ENCODE measurements at regions not wholly inside any gene's neighbourhood (a gene's known extent, or its start where the extent isn't known, plus 50 kb on each side); places are given as distances from the start of the nearest gene placed in this dataset.
A peak's percentile ranks its signal among the peaks of the same experiment; 100 is the strongest.

GRCh38 chr6:54717849-54718455 is 128.6 kb upstream of the FAM83B start:
- Histone ChIP-seq H3K36me3 (no peaks in the 10 kb centered on the region), H3K27me3 (no peaks in the 10 kb centered on the region), H3K9me3 (no peaks in the 10 kb centered on the region), H3K27ac (no peak overlapping the region), H3K4me3 (no peak overlapping the region), H3K4me1 (no peaks in the 10 kb centered on the region)
- no peak for ATAC-seq
- TF ChIP-seq, protein P1, sequence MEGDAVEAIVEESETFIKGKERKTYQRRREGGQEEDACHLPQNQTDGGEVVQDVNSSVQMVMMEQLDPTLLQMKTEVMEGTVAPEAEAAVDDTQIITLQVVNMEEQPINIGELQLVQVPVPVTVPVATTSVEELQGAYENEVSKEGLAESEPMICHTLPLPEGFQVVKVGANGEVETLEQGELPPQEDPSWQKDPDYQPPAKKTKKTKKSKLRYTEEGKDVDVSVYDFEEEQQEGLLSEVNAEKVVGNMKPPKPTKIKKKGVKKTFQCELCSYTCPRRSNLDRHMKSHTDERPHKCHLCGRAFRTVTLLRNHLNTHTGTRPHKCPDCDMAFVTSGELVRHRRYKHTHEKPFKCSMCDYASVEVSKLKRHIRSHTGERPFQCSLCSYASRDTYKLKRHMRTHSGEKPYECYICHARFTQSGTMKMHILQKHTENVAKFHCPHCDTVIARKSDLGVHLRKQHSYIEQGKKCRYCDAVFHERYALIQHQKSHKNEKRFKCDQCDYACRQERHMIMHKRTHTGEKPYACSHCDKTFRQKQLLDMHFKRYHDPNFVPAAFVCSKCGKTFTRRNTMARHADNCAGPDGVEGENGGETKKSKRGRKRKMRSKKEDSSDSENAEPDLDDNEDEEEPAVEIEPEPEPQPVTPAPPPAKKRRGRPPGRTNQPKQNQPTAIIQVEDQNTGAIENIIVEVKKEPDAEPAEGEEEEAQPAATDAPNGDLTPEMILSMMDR (IDR thresholded peaks at IDR 0.05), result peak; percentile 46 to 73 (median 48)
- TF ChIP-seq POLR2A (IDR thresholded peaks at IDR 0.05) (no peak), EP300 (IDR thresholded peaks at IDR 0.05) (no peak)
- 54 to 67% methylated on average over 5 of the region's 5 CpGs for WGBS, 2 donors (ENCODE audit: low coverage in 1 of 2)

GRCh38 chr6:54718541-54719023 is 128.0 kb upstream of the FAM83B start:
- 69 to 72% methylated on average over 6 of the region's 6 CpGs for WGBS, 2 donors (ENCODE audit: low coverage in 1 of 2)
- H3K4me1 ChIP-seq, result no peaks in the 10 kb centered on the region
- ATAC-seq, result no peak

DNA sequence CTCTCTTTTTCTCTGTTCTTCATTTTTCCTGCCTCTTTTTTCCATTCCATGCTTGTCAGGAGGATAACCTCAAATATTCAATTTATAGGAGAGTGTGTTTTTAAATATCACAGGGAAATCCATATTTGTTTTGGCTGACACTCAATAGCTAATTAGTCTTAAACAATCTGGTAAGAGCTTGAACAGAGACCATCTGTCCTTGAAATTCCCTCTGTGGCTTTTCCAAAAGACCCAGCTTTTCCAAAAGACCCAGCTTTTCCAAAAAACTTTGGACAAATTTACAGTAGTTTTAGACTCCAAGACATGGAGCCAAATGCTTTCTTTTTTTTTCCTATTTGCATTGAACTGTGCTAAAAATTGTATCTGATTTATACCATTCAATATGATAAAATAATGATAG is 127.4 kb upstream of the FAM83B start:
- ATAC-seq, result no peak
- no peak for TF ChIP-seq POLR2A (IDR thresholded peaks at IDR 0.05)
- TF ChIP-seq, protein P1 (IDR thresholded peaks at IDR 0.05), result no peak
- no peak for TF ChIP-seq EP300 (IDR thresholded peaks at IDR 0.05)
- no peak for TF ChIP-seq POLR2AphosphoS5 (IDR thresholded peaks at IDR 0.05)
- no peak overlapping the region for H3K27ac ChIP-seq
- no peak overlapping the region for H3K4me3 ChIP-seq
- no peaks in the 10 kb centered on the region for H3K27me3 ChIP-seq
- H3K4me1 ChIP-seq, result no peaks in the 10 kb centered on the region
- H3K9me3 ChIP-seq, result no peaks in the 10 kb centered on the region
- H3K36me3 ChIP-seq, result no peaks in the 10 kb centered on the region

More at GRCh38 chr6:54718541-54719023, 128.0 kb upstream of the FAM83B start:
- H3K36me3 ChIP-seq, result no peaks in the 10 kb centered on the region
- TF ChIP-seq, protein P1 (IDR thresholded peaks at IDR 0.05), result no peak
- TF ChIP-seq POLR2A (IDR thresholded peaks at IDR 0.05), result no peak
- TF ChIP-seq EP300 (IDR thresholded peaks at IDR 0.05), result no peak
- no peak for TF ChIP-seq POLR2AphosphoS5 (IDR thresholded peaks at IDR 0.05)
- no peaks in the 10 kb centered on the region for H3K27me3 ChIP-seq
- H3K4me3 ChIP-seq, result no peak overlapping the region
- H3K27ac ChIP-seq, result no peak overlapping the region
- no peaks in the 10 kb centered on the region for H3K9me3 ChIP-seq

DNA sequence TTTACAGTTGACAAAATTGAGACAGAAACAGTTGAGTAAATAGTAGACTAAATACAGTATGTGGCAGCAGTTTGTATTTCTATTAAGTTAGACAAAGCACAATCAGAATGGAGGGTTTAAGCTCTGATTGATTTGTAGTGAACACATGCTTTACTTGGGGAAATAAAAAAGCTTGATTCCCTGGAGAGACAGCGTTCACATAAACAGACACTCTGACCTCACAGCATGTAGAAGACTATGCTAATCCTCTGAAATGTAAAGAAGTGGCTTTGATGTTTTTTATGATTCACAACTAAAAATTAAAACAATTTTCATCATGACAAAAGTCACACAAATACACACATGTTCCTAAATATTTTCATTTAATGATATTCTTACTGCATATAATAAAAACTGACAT is 126.9 kb upstream of the FAM83B start:
- no peak for ATAC-seq
- Histone ChIP-seq H3K9me3 (no peaks in the 10 kb centered on the region), H3K4me3 (no peak overlapping the region), H3K27me3 (no peaks in the 10 kb centered on the region), H3K27ac (no peak overlapping the region), H3K36me3 (no peaks in the 10 kb centered on the region), H3K4me1 (no peaks in the 10 kb centered on the region)
- TF ChIP-seq, protein P1 (IDR thresholded peaks at IDR 0.05), result no peak
- TF ChIP-seq POLR2A (IDR thresholded peaks at IDR 0.05), result no peak
- TF ChIP-seq POLR2AphosphoS5 (IDR thresholded peaks at IDR 0.05), result no peak
- TF ChIP-seq EP300 (IDR thresholded peaks at IDR 0.05), result no peak
- 0% methylated on average over 1 of the region's 1 CpG; no CpG with 5 or more reads in 1 of the 2 donors for WGBS, 2 donors (ENCODE audit: low coverage in 1 of 2)

DNA sequence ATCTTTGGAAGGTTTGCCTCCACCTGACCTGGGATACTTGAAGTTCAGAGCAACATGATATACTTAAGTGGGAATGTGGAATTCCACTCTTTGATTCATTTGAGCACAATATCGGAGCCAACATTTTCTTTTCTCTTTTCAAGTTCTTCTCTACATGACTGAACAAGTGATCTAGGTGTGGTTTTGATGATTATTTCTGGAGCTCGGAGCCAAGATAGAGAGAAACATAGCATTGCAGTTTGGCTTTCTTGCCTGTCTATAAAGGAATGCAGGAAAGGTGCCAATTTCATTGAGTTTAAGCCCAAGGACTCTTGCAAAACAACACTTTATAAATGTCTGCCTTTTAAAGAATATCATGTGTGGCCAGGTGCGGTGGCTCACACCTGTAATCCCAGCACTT is 124.2 kb upstream of the FAM83B start:
- ATAC-seq, result no peak
- Histone ChIP-seq H3K4me1 (no peaks in the 10 kb centered on the region), H3K27ac (no peak overlapping the region), H3K36me3 (no peaks in the 10 kb centered on the region), H3K4me3 (no peak overlapping the region), H3K9me3 (no peaks in the 10 kb centered on the region), H3K27me3 (no peaks in the 10 kb centered on the region)
- 83% methylated on average over 2 to 3 of the region's 3 CpGs for WGBS, 2 donors (ENCODE audit: low coverage in 1 of 2)
- TF ChIP-seq POLR2A (IDR thresholded peaks at IDR 0.05), result no peak
